ENCODE measurements at regions not wholly inside any gene's neighbourhood (a gene's known extent, or its start where the extent isn't known, plus 50 kb on each side); places are given as distances from the start of the nearest gene placed in this dataset.
"Not testable (repeated sequence)": the region's sequence is repeated elsewhere in the genome, so short reads cannot be mapped to it uniquely, and the experiment has no call there.

DNA sequence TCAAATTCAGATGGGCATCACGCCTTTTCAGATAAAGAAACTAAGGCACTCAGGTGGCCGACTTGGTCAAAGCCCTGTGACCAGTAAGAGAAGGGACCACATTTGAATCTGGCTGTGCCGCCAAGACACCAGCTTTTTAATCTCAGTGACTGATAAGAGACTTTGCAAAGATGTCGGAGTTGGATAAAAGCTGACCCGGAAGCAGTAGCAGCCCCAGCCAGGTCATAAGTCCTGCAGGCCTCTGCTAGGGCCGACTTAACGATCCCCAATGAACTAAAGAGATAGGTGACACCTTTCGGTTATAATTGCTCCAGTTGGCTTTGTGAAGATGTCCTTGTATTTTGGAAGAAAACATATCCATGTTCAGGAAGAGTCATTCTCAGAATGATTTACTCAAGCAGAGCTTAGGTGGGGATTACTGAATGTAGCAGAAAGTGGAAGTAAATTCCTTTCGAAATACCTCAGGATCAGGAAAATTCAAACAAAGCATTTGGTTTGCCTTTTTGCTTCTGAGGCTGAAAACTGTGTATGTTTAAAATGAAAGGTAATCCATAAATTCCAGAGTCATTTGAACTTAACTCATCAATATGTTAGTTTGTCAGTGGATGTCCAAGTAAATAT, 164.2 kb upstream of the PITRM1 start:
- in situ Hi-C loops (cut with MboI; ENCODE audit: low pct_unique_long_range_greater_than_20kb in 2 of 9, low sequenced_read_pairs in 9 of 9, unreplicated experiment in 9 of 9) = no loop called here
- no peak for ATAC-seq (replicated peaks in 6 of 8)
- Histone ChIP-seq H3K4me1 (replicated peaks in 1 of 2) (peaks cover 14 to 19% of the 10 kb centered on the region in 2 donors), H3K4me3 (no peak overlapping the region), H3K27ac (no peak overlapping the region)
- 71 to 100% (median 92%) methylated on average over 1 to 7 of the region's 9 CpGs for WGBS, 10 experiments

DNA sequence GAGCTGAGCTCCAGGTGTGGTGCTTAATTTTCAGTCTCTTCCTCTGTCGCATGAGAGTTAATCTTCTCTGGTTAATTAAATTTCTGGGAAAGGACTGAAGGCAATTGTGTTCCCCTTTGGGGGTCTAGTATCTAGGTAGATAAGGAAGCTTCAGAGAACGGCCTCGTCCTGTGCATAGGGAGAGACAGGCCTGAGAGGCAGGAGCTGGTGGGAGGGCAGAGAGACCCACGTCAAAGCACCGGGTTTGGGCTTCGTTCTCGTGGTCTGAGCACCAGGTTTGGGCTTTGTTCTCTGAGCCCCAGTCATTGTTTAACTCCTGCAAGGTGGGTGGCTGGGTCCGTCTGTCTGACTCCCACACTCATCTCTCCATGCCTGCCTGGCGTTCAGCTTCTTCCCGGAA, 160.8 kb upstream of the PITRM1 start:
- in situ Hi-C loops (cut with MboI; ENCODE audit: low pct_unique_long_range_greater_than_20kb in 2 of 9, low sequenced_read_pairs in 9 of 9, unreplicated experiment in 9 of 9) = no loop called here
- 74 to 100% (median 87%) methylated on average over 1 to 9 of the region's 10 CpGs for WGBS, 10 experiments
- no peak for ATAC-seq (replicated peaks in 6 of 8)
- H3K4me1 ChIP-seq (replicated peaks in 1 of 2) = peaks cover 12 to 21% of the 10 kb centered on the region in 2 donors
- H3K27ac ChIP-seq = no peak overlapping the region
- H3K4me3 ChIP-seq = no peak overlapping the region

DNA sequence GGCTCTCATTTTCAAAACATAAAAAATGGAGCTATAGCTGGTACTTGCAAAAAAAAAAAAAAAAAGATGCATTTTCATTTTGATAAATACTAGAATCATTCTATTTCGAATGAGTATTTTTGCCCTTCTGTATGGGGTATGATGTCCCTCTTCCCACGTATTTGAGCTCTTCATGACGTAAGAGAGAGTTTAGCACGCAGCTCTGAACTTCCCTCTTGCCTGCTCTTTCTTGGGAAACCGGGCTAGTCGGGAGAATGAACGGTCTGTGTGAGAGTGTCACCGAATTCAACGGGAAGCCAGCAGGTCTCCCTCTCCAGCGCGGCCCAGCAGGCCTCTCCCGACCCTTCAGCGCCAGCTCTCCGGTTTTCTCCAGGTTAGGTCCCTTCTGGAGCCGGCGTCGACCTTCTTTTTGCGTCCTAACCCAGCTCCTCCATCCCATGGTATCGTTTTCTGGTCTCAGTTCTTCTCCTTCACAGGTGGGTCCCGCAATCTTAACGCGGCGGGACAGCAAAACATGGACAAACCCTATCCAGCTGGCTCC, 159.2 kb upstream of the PITRM1 start:
- H3K4me3 ChIP-seq = no peak overlapping the region
- H3K4me1 ChIP-seq (replicated peaks in 1 of 2) = peaks cover 12 to 21% of the 10 kb centered on the region in 2 donors
- in situ Hi-C loops (cut with MboI; ENCODE audit: low pct_unique_long_range_greater_than_20kb in 2 of 9, low sequenced_read_pairs in 9 of 9, unreplicated experiment in 9 of 9) = no loop called here
- WGBS, 10 experiments = 86 to 100% (median 93%) methylated on average over 6 to 21 of the region's 23 CpGs; no CpG with 5 or more reads in 2 of the 10 experiments
- H3K27ac ChIP-seq = no peak overlapping the region
- ATAC-seq (replicated peaks in 6 of 8) = no peak

DNA sequence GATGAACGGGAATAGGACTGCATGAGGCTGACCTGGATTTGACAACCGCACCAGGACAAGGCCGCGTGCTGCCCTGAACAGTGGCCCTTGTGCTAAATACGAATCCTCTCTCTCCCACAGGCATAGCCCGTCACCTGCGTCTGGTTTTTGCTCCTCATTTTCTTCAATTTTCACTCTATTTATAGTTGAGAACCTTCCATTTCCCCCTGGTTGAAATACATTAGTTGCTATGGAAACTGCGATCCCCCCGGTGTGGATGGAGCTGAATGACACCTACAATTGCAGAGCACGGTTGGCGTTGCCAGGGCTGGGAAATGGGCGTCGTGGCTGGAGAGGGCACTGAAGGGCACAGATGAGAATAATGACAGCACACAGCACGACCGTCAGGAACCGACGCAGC, 158.6 kb upstream of the PITRM1 start:
- ATAC-seq (replicated peaks in 6 of 8) = peak in 5 of 8 experiments; percentile 72 to 78 (median 75)

DNA sequence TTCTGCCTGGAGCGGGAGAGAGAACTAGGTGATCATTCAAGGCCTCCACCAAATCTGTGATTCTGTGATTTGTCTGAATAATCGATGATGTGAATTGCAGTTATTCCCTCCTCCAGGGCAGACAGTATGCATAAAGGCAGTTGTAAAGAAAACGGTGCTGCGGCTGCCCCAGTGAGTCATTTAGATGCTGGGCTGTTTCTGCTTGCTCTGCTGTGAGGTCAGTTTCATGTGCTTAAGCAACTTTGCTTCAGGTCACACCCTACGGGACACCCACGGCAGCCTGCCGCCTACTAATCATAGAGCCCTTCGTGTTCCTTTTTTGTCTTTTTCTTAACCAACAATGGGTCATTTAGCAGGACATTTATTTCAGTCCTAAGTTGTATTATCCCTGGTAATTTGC, 158.1 kb upstream of the PITRM1 start:
- ATAC-seq (replicated peaks in 6 of 8) = peak; percentile 91 to 100 (median 95)
- Histone ChIP-seq H3K4me1 (replicated peaks in 1 of 2) (peaks cover 12 to 21% of the 10 kb centered on the region in 2 donors), H3K27ac (no peak overlapping the region), H3K4me3 (no peak overlapping the region)
- in situ Hi-C loops (cut with MboI; ENCODE audit: low pct_unique_long_range_greater_than_20kb in 2 of 9, low sequenced_read_pairs in 9 of 9, unreplicated experiment in 9 of 9) = no loop called here
- WGBS, 10 experiments = 0 to 60% (median 13%) methylated on average over 1 to 7 of the region's 8 CpGs; no CpG with 5 or more reads in 1 of the 10 experiments

More for the DNA sequence above, 158.6 kb upstream of the PITRM1 start:
- WGBS, 10 experiments = 57 to 95% (median 78%) methylated on average over 1 to 10 of the region's 17 CpGs; no CpG with 5 or more reads in 1 of the 10 experiments
- H3K27ac ChIP-seq = peak overlapping the region in 1 of 2 donors; percentile 29
- H3K4me3 ChIP-seq = no peak overlapping the region
- in situ Hi-C loops (cut with MboI; ENCODE audit: low pct_unique_long_range_greater_than_20kb in 2 of 9, low sequenced_read_pairs in 9 of 9, unreplicated experiment in 9 of 9) = no loop called here
- H3K4me1 ChIP-seq (replicated peaks in 1 of 2) = peaks cover 12 to 21% of the 10 kb centered on the region in 2 donors

DNA sequence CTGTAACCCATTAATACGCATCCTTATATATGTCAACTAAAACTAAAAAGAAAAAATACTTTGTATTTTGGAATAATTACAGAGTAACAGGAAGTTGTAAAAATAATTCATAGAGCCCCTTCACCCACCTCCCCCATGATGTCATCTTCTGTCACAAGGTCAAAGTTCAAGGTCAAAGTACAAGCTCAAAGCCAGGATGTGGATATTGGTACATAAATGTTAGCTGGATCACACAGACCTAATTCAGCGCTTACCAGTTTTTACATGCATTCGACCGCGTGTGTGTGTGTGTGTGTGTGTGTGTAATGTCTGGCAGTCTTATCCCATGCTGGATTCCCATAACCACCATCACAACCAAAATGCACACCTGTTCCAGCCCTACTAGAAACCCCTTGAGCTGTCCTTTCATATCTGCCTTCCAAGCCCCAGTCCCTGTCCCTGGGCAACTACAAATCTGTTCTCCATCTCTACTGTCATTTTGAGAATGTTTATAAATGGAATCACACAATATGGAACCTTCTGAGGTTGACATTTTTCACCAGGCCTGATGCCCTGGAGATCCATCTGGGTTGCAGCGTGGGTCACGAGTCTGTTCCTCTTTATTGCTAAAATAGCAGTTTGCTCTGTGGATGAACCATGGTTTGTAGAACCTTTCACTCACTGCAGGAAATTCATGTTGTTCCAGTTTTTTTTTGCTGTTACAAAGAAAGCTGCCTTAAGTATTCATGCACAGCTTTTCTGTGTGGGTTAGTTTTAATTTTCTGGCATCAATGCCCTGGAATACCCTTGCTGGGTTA, 153.6 kb upstream of the PITRM1 start:
- in situ Hi-C loops (cut with MboI; ENCODE audit: low pct_unique_long_range_greater_than_20kb in 2 of 9, low sequenced_read_pairs in 9 of 9, unreplicated experiment in 9 of 9) = no loop called here
- WGBS, 10 experiments = 75 to 100% (median 93%) methylated on average over 1 to 7 of the region's 7 CpGs; no CpG with 5 or more reads in 2 of the 10 experiments

DNA sequence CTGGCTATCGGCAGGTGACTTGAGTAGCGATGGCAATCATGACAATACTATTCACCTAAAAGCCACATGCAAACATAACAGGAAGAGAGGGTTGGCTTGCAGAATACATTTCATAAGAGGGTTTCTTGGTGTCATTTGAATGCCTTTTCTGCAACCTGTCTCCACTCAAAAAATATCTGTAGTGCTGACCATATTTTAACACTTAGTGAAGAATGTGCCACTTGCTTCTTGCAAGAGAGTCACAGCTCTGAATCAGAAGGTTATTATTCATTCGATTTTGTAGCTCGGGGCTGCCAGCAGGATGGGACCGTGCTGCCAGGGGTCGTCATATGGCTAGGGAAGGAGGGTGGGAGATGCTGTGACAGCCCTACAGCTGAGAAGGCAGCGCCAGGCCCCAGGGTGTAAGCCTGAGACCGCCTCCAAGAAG, 152.0 kb upstream of the PITRM1 start:
- no peak overlapping the region for H3K27ac ChIP-seq
- WGBS, 10 experiments = 20 to 100% (median 81%) methylated on average over 1 to 4 of the region's 8 CpGs; no CpG with 5 or more reads in 4 of the 10 experiments
- H3K4me1 ChIP-seq (replicated peaks in 1 of 2) = peaks cover 5% of the 10 kb centered on the region in 2 donors
- no peak overlapping the region for H3K4me3 ChIP-seq
- in situ Hi-C loops (cut with MboI; ENCODE audit: low pct_unique_long_range_greater_than_20kb in 2 of 9, low sequenced_read_pairs in 9 of 9, unreplicated experiment in 9 of 9) = no loop called here
- peak in 5 of 8 experiments; percentile 32 to 64 (median 53) for ATAC-seq (replicated peaks in 6 of 8)

More for the DNA sequence above, 153.6 kb upstream of the PITRM1 start:
- Histone ChIP-seq H3K4me3 (no peak overlapping the region), H3K4me1 (replicated peaks in 1 of 2) (peaks cover 12 to 17% of the 10 kb centered on the region in 2 donors), H3K27ac (no peak overlapping the region)
- no peak for ATAC-seq (replicated peaks in 6 of 8)

DNA sequence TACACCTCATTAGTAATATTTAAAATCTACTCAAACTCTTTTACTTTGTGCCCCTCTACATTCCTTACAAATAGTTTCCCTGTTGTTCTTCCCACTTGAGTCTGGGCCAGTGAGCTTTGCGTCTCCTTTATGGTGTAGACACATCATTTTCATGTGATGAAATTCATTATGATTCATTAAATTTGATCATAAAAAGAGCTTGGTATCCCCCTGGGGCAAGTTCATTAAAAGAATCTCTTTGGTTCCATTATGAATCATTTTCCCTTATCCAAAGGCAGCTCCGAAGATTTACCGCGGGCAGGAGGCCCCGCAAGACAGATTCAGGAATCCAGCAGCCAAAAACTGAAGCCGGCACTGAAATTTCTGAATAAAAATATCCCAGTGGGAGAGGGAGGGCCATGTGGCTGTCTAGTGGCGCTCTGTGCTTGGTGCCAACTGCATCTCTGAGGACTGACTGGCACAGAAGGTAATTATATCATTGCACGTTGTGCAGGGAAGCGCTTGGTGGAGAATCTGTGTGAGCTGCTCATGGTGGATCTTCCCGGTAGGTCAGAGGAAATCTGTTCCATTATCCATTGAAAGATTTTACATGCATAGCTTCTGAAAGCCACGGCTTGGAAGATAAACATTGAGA, 151.4 kb upstream of the PITRM1 start:
- in situ Hi-C loops (cut with MboI; ENCODE audit: low pct_unique_long_range_greater_than_20kb in 2 of 9, low sequenced_read_pairs in 9 of 9, unreplicated experiment in 9 of 9) = no loop called here
- H3K4me1 ChIP-seq (replicated peaks in 1 of 2) = peaks cover 5% of the 10 kb centered on the region in 2 donors
- no peak overlapping the region for H3K4me3 ChIP-seq
- no peak overlapping the region for H3K27ac ChIP-seq
- WGBS, 10 experiments = 11 to 98% (median 81%) methylated on average over 3 to 10 of the region's 11 CpGs; no CpG with 5 or more reads in 1 of the 10 experiments
- peak in 2 of 8 experiments; percentile 8 to 53 for ATAC-seq (replicated peaks in 6 of 8)

DNA sequence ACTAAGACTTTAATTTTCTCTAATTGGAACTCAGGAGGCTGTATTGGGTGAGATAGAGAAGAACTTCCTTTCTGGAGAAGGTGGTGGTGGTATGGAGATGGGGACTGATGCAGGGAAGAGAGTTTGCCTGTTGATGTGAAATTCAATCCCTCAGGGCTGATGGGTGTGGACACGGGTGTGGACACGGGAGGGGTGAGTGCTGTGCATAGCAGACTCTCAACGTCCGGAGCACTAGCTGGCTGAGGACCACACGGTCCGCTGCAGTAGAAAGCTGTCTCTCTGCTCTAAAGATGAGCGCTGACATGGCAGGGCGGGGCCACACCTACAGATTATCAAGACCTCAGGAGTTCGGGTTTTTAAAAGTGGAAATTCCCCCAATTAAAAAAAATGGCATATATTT, 148.5 kb upstream of the PITRM1 start:
- in situ Hi-C loops (cut with MboI; ENCODE audit: low pct_unique_long_range_greater_than_20kb in 2 of 9, low sequenced_read_pairs in 9 of 9, unreplicated experiment in 9 of 9) = no loop called here
- ATAC-seq (replicated peaks in 6 of 8) = peak in 3 of 8 experiments; percentile 92 to 98 (median 96)
- H3K27ac ChIP-seq = no peak overlapping the region
- no peak overlapping the region for H3K4me3 ChIP-seq
- H3K4me1 ChIP-seq (replicated peaks in 1 of 2) = peaks cover 5% of the 10 kb centered on the region in 2 donors
- WGBS, 10 experiments = 0 to 100% (median 80%) methylated on average over 1 to 4 of the region's 9 CpGs; no CpG with 5 or more reads in 3 of the 10 experiments

DNA sequence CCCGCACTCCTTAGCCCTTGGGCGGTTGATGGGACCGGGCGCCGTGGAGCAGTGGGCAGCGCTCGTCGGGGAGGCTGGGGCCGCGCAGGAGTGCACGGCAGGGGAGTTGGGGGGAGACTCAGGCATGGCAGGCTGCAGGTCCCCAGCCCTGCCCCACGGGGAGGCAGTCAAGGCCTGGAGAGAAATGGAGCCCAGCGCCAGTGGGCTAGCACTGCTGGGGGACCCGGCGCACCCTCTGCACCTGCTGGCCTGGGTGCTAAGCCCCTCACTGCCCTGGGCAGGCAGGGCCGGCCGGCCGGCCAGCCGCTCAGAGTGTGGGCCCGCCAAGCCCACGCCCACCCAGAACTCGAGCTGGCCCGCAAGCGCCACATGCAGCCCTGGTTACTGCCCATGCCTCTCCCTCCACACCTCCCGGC, 147.2 kb upstream of the PITRM1 start:
- ATAC-seq (replicated peaks in 6 of 8) = no peak
- Histone ChIP-seq H3K27ac (no peak overlapping the region), H3K4me1 (replicated peaks in 1 of 2) (peaks cover 1 to 2% of the 10 kb centered on the region in 2 donors), H3K4me3 (no peak overlapping the region)
- WGBS, 10 experiments = 60 to 100% methylated on average over 1 of the region's 25 CpGs; no CpG with 5 or more reads in 8 of the 10 experiments
- in situ Hi-C loops (cut with MboI; ENCODE audit: low pct_unique_long_range_greater_than_20kb in 2 of 9, low sequenced_read_pairs in 9 of 9, unreplicated experiment in 9 of 9) = no loop called here

DNA sequence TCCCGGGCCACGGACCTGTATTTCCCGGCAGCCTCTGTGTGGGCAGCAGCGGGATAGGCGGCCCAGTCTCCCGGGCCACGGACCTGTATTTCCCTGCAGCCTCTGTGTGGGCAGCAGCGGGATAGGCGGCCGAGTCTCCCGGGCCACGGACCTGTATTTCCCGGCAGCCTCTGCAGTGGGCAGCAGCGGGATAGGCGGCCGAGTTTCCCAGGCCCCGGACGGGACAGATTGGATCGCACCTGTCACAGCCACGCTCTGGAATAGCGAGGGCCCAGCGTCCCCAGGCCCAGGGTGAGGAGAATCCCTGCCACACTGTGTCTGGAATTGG, 145.9 kb upstream of the PITRM1 start:
- H3K4me3 ChIP-seq; in situ Hi-C loops (cut with MboI; ENCODE audit: low pct_unique_long_range_greater_than_20kb in 2 of 9, low sequenced_read_pairs in 9 of 9, unreplicated experiment in 9 of 9); H3K27ac ChIP-seq; H3K4me1 ChIP-seq (replicated peaks in 1 of 2); ATAC-seq (replicated peaks in 6 of 8): not testable (repeated sequence)
- 80 to 95% (median 89%) methylated on average over 3 to 9 of the region's 22 CpGs; no CpG with 5 or more reads in 7 of the 10 experiments for WGBS, 10 experiments

DNA sequence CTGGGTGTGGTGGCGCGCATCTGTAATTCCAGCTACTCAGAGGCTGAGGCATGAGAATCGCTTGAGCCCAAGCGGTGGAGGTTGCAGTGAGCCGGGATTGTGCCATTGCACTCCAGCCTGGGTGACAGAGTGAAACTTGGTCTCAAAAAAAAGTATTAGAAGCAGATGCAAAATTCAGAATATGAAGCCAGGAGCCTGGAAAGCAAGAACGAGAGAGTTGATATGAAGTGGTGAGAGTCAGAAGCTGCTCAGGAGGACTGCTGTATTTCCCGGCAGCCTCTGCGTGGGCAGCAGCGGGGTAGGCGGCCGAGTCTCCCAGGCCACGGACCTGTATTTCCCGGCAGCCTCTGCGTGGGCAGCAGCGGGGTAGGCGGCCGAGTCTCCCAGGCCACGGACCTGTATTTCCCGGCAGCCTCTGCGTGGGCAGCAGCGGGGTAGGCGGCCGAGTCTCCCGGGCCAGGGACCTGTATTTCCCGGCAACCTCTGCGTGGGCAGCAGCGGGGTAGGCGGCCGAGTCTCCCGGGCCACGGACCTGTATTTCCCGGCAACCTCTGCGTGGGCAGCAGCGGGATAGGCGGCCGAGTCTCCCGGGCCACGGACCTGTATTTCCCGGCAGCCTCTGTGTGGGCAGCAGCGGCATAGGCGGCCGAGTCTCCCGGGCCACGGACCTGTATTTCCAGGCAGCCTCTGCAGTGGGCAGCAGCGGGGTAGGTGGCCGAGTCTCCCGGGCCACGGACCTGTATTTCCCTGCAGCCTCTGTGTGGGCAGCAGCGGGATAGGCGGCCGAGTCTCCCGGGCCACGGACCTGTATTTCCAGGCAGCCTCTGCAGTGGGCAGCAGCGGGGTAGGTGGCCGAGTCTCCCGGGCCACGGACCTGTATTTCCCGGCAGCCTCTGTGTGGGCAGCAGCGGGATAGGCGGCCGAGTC, 145.2 kb upstream of the PITRM1 start:
- H3K27ac ChIP-seq; in situ Hi-C loops (cut with MboI; ENCODE audit: low pct_unique_long_range_greater_than_20kb in 2 of 9, low sequenced_read_pairs in 9 of 9, unreplicated experiment in 9 of 9); H3K4me1 ChIP-seq (replicated peaks in 1 of 2); ATAC-seq (replicated peaks in 6 of 8); H3K4me3 ChIP-seq: not testable (repeated sequence)
- WGBS, 10 experiments = 81 to 100% (median 90%) methylated on average over 4 to 8 of the region's 61 CpGs; no CpG with 5 or more reads in 4 of the 10 experiments
